ENCODE measurements at regions not wholly inside any gene's neighbourhood (a gene's known extent, or its start where the extent isn't known, plus 50 kb on each side); places are given as distances from the start of the nearest gene placed in this dataset.

DNA sequence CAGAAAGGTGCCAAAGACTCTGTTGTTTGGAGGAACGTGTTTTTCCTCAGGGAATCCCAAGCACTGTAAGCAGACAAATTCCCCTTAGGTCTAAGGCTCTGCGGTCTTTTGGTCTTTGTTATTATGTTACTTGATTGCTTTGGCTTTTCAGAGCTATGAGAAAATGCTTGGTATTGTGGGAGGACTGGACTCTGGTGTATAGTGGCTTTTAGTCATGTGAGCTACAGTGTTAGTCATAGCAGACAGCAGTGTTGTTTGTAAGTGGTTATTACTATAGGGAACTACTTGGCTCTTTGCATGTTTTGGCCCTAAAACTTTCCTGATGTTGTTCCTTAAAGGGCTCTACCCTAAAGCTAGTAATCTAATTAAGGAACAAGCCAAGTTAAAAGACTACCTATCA, 956.2 kb upstream of the LRATD1 start:
- Histone ChIP-seq H3K27me3 (no peaks in the 10 kb centered on the region), H3K36me3 (no peaks in the 10 kb centered on the region), H3K4me3 (no peak overlapping the region), H3K9me3 (no peaks in the 10 kb centered on the region), H3K4me1 (no peaks in the 10 kb centered on the region), H3K27ac (no peak overlapping the region)
- 47 to 59% methylated on average over 2 of the region's 2 CpGs for WGBS, 2 donors (ENCODE audit: low coverage in 1 of 2)
- TF ChIP-seq, protein P1, sequence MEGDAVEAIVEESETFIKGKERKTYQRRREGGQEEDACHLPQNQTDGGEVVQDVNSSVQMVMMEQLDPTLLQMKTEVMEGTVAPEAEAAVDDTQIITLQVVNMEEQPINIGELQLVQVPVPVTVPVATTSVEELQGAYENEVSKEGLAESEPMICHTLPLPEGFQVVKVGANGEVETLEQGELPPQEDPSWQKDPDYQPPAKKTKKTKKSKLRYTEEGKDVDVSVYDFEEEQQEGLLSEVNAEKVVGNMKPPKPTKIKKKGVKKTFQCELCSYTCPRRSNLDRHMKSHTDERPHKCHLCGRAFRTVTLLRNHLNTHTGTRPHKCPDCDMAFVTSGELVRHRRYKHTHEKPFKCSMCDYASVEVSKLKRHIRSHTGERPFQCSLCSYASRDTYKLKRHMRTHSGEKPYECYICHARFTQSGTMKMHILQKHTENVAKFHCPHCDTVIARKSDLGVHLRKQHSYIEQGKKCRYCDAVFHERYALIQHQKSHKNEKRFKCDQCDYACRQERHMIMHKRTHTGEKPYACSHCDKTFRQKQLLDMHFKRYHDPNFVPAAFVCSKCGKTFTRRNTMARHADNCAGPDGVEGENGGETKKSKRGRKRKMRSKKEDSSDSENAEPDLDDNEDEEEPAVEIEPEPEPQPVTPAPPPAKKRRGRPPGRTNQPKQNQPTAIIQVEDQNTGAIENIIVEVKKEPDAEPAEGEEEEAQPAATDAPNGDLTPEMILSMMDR (IDR thresholded peaks at IDR 0.05): no peak
- no peak for TF ChIP-seq EP300 (IDR thresholded peaks at IDR 0.05; ENCODE audit: low read depth)
- no peak for TF ChIP-seq POLR2AphosphoS5 (IDR thresholded peaks at IDR 0.05)
- TF ChIP-seq POLR2A (IDR thresholded peaks at IDR 0.05): no peak
- in situ Hi-C loops (cut with MboI; ENCODE audit: low pct_ligation_motif_present in 1 of 4, low pct_unique_long_range_greater_than_20kb in 1 of 4, low sequenced_read_pairs in 3 of 4): no loop called here
- intact Hi-C loops (cut with DNase I; ENCODE audit: low total_unique reads): no loop called here
- DNase-seq: no peak

DNA sequence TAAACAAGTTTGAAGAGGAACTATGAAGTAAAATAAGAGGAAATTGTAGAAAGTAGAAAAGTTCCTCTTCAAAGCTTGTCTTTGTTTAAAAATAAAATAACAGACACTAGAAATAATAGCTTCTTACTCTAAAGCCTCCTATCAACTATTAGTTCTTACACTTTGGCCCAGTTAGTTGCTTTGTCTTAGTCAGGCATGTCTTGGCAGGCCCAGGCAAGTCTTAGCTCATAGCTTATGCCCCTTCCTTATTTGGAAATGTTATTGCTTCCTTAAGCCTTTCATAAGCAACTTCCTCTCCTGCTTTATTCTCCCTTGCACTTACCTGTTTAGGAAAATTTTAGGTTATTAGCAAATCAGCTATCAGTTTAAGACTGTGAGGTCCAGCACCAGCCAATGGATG, 950.6 kb upstream of the LRATD1 start:
- H3K4me1 ChIP-seq: no peaks in the 10 kb centered on the region
- no peak overlapping the region for H3K4me3 ChIP-seq
- in situ Hi-C loops (cut with MboI; ENCODE audit: low pct_ligation_motif_present in 1 of 4, low pct_unique_long_range_greater_than_20kb in 1 of 4, low sequenced_read_pairs in 3 of 4): no loop called here
- H3K9me3 ChIP-seq: peaks cover 3 to 4% of the 10 kb centered on the region in 2 donors
- no peak for DNase-seq
- no peak overlapping the region for H3K27ac ChIP-seq
- H3K27me3 ChIP-seq: no peaks in the 10 kb centered on the region
- H3K36me3 ChIP-seq: no peaks in the 10 kb centered on the region
- intact Hi-C loops (cut with DNase I; ENCODE audit: low total_unique reads): no loop called here
- TF ChIP-seq EP300 (IDR thresholded peaks at IDR 0.05; ENCODE audit: low read depth): no peak
- no peak for TF ChIP-seq POLR2AphosphoS5 (IDR thresholded peaks at IDR 0.05)
- TF ChIP-seq, protein P1 (IDR thresholded peaks at IDR 0.05): no peak
- no peak for TF ChIP-seq POLR2A (IDR thresholded peaks at IDR 0.05)

DNA sequence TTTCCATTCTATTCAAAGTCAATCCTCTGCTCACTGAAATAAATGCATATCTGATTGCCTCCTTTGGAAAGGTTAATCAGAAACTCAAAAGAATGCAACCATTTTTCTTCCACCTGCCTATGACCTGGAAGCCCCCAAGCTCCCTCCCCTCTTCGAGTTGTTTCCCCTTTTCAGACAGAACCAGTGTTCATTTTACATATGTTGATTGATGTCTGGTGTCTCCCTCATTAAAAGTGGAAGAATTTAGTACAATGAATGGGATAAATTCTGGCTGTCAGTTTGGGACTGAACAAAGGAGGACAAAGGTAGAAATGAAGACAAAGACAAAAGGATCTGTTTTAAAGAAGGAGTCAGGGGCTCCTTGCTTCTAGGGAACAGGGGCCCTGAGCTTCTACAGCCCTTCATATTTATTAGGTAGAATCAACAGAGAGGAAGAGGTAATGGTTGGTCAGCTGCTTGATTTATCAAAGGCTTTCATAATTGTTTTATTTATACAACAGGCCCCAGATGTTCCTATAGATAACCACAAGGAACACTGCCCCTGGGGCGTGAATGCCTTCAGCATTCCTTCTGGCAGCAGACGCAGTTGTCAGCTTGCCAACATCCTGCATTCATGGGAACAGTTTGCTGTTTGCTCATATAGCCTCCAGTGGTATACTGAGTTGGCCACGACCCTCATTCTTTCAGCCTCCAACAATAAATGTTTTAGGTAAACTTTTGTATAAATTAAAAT, 949.8 kb upstream of the LRATD1 start:
- 11 to 34% methylated on average over 2 to 4 of the region's 4 CpGs for WGBS, 2 donors (ENCODE audit: low coverage in 1 of 2)
- Histone ChIP-seq H3K36me3 (no peaks in the 10 kb centered on the region), H3K27ac (no peak overlapping the region), H3K27me3 (no peaks in the 10 kb centered on the region), H3K9me3 (peaks cover 3 to 8% of the 10 kb centered on the region in 2 donors), H3K4me1 (no peaks in the 10 kb centered on the region), H3K4me3 (no peak overlapping the region)
- in situ Hi-C loops (cut with MboI; ENCODE audit: low pct_ligation_motif_present in 1 of 4, low pct_unique_long_range_greater_than_20kb in 1 of 4, low sequenced_read_pairs in 3 of 4): no loop called here
- intact Hi-C loops (cut with DNase I; ENCODE audit: low total_unique reads): no loop called here
- TF ChIP-seq EP300 (IDR thresholded peaks at IDR 0.05; ENCODE audit: low read depth): no peak
- no peak for TF ChIP-seq POLR2AphosphoS5 (IDR thresholded peaks at IDR 0.05)
- TF ChIP-seq, protein P1 (IDR thresholded peaks at IDR 0.05): no peak
- no peak for TF ChIP-seq POLR2A (IDR thresholded peaks at IDR 0.05)
- DNase-seq: no peak

DNA sequence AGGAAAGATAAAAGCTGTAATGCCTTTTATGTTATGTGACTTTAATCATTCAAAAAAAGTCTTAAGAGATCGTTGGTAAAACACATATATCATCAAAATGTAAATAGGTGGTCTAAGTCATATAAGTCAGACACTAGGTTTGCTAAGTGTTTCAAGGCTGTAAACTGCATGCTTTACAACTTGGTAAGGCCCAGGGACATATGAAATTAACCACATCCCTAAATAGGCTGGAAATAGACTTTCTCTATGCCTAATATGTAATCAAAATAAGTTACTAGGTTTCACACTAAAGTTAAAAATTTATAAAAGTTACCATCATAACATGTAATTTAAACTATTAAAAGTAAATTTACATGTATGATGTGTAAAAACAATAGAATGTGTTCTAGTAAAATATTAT, 946.3 kb upstream of the LRATD1 start:
- H3K27me3 ChIP-seq: no peaks in the 10 kb centered on the region
- WGBS, 2 donors (ENCODE audit: low coverage in 1 of 2): 47 to 50% methylated on average over 1 of the region's 1 CpG
- in situ Hi-C loops (cut with MboI; ENCODE audit: low pct_ligation_motif_present in 1 of 4, low pct_unique_long_range_greater_than_20kb in 1 of 4, low sequenced_read_pairs in 3 of 4): no loop called here
- peaks cover 3 to 8% of the 10 kb centered on the region in 2 donors for H3K9me3 ChIP-seq
- H3K27ac ChIP-seq: no peak overlapping the region
- no peaks in the 10 kb centered on the region for H3K36me3 ChIP-seq
- no peaks in the 10 kb centered on the region for H3K4me1 ChIP-seq
- H3K4me3 ChIP-seq: no peak overlapping the region
- intact Hi-C loops (cut with DNase I; ENCODE audit: low total_unique reads): no loop called here
- TF ChIP-seq POLR2A (IDR thresholded peaks at IDR 0.05) (no peak), POLR2AphosphoS5 (IDR thresholded peaks at IDR 0.05) (no peak), EP300 (IDR thresholded peaks at IDR 0.05; ENCODE audit: low read depth) (no peak)
- TF ChIP-seq, protein P1 (IDR thresholded peaks at IDR 0.05): no peak
- DNase-seq: no peak
